ENCODE measurements at regions not wholly inside any gene's neighbourhood (a gene's known extent, or its start where the extent isn't known, plus 50 kb on each side); places are given as distances from the start of the nearest gene placed in this dataset.

GRCh38 chr15:69842851-69843250 is 254.9 kb downstream of the TLE3 start:
- TF ChIP-seq TCF12 (IDR thresholded peaks at IDR 0.05): no peak
- TF ChIP-seq GABPA (IDR thresholded peaks at IDR 0.05; ENCODE audit: low read depth): no peak
- TF ChIP-seq, protein P1, sequence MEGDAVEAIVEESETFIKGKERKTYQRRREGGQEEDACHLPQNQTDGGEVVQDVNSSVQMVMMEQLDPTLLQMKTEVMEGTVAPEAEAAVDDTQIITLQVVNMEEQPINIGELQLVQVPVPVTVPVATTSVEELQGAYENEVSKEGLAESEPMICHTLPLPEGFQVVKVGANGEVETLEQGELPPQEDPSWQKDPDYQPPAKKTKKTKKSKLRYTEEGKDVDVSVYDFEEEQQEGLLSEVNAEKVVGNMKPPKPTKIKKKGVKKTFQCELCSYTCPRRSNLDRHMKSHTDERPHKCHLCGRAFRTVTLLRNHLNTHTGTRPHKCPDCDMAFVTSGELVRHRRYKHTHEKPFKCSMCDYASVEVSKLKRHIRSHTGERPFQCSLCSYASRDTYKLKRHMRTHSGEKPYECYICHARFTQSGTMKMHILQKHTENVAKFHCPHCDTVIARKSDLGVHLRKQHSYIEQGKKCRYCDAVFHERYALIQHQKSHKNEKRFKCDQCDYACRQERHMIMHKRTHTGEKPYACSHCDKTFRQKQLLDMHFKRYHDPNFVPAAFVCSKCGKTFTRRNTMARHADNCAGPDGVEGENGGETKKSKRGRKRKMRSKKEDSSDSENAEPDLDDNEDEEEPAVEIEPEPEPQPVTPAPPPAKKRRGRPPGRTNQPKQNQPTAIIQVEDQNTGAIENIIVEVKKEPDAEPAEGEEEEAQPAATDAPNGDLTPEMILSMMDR (IDR thresholded peaks at IDR 0.05): no peak
- no peak for TF ChIP-seq EP300 (IDR thresholded peaks at IDR 0.05; ENCODE audit: borderline replicate concordance in 1 of 2, low read depth in 1 of 2, low read length in 1 of 2)
- TF ChIP-seq, protein P2, sequence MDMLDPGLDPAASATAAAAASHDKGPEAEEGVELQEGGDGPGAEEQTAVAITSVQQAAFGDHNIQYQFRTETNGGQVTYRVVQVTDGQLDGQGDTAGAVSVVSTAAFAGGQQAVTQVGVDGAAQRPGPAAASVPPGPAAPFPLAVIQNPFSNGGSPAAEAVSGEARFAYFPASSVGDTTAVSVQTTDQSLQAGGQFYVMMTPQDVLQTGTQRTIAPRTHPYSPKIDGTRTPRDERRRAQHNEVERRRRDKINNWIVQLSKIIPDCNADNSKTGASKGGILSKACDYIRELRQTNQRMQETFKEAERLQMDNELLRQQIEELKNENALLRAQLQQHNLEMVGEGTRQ (IDR thresholded peaks at IDR 0.05; ENCODE audit: borderline replicate concordance, low read depth, low read length): no peak
- no peak for TF ChIP-seq ZBTB33 (IDR thresholded peaks at IDR 0.05; ENCODE audit: borderline replicate concordance, low read depth)
- TF ChIP-seq EZH2phosphoT487 (IDR thresholded peaks at IDR 0.05; ENCODE audit: borderline replicate concordance, low read depth): no peak

All from SK-N-SH (cell line).